Lower leg skin (tissue), 4 donors: ENCODE measurements at regions not wholly inside any gene's neighbourhood (a gene's known extent, or its start where the extent isn't known, plus 50 kb on each side); places are given as distances from the start of the nearest gene placed in this dataset.

Source experiments
- DNase-seq, 2 donors: peaks; one replicate each; pipeline ENCODE4 v3.0.0-alpha.2; 2019; ENCODE audit warnings: low spot score in 2 of 2
- H3K4me3 ChIP-seq: fragments of 200-600 bp; sonication (generic); 2 replicates; pipeline ENCODE4 v1.5.1; 2017; ENCODE audit warnings: mild to moderate bottlenecking, low read depth; ENCODE audit not compliant: poor library complexity, severe bottlenecking
- CTCF ChIP-seq, 3 donors: fragments of 450-650 bp; IDR thresholded peaks; one replicate each; pipeline ENCODE4 v1.5.1; 2016; ENCODE audit warnings: antibody characterized with exemption in 3 of 3, mild to moderate bottlenecking in 3 of 3, moderate library complexity in 2 of 3
- POLR2A ChIP-seq, 2 donors: fragments of 450-650 bp; IDR thresholded peaks; one replicate each; pipeline ENCODE4 v1.6.1; 2016 to 2017; ENCODE audit warnings: antibody characterized with exemption in 2 of 2, mild to moderate bottlenecking in 1 of 2, moderate library complexity in 1 of 2
- WGBS, 2 donors: methylation state at CpG; one replicate each; pipeline ENCODE4 v1.1.5; 2018; 5-methylcytosine and 5-hydroxymethylcytosine counted together
- intact Hi-C: fragments of 100-400 bp; cut with DNase I; formaldehyde crosslinking; loops from one replicate; pipeline ENCODE4 v1.15.0; 2023; ENCODE audit warnings: low total_unique reads

- H3K4me3 ChIP-seq, result no peak overlapping the region
- TF ChIP-seq POLR2A (IDR thresholded peaks at IDR 0.05) (no peak), CTCF (IDR thresholded peaks at IDR 0.05) (no peak)
- 79 to 87% methylated on average over 15 of the region's 15 CpGs for WGBS, 2 donors
- peak in 1 of 2 donors; percentile 63 for DNase-seq
- intact Hi-C loops, result no loop called here
Measured at GRCh38 chr6:169886631-169887227, 135.3 kb downstream of the ERMARD start.

- intact Hi-C loops, result no loop called here
- no peak for TF ChIP-seq POLR2A (IDR thresholded peaks at IDR 0.05)
- no peak for TF ChIP-seq CTCF (IDR thresholded peaks at IDR 0.05)
- peak in 1 of 2 donors; percentile 52 for DNase-seq
- no peak overlapping the region for H3K4me3 ChIP-seq
- 86 to 91% methylated on average over 4 of the region's 4 CpGs for WGBS, 2 donors
Measured at GRCh38 chr6:169885831-169886230, 134.4 kb downstream of the ERMARD start.

GRCh38 chr6:169885131-169885530 is 133.7 kb downstream of the ERMARD start:
- intact Hi-C loops, result no loop called here
- no peak for DNase-seq

GRCh38 chr6:169884158-169884557 is 132.7 kb downstream of the ERMARD start:
- 92 to 93% methylated on average over 5 to 6 of the region's 6 CpGs for WGBS, 2 donors
- TF ChIP-seq POLR2A (IDR thresholded peaks at IDR 0.05) (no peak), CTCF (IDR thresholded peaks at IDR 0.05) (no peak)
- DNase-seq, result peak in 1 of 2 donors; percentile 39
- H3K4me3 ChIP-seq, result no peak overlapping the region
- intact Hi-C loops, result no loop called here

More at GRCh38 chr6:169885131-169885530, 133.7 kb downstream of the ERMARD start:
- no peak overlapping the region for H3K4me3 ChIP-seq
- TF ChIP-seq POLR2A (IDR thresholded peaks at IDR 0.05) (no peak), CTCF (IDR thresholded peaks at IDR 0.05) (no peak)

GRCh38 chr6:169883316-169883715 is 131.9 kb downstream of the ERMARD start:
- DNase-seq, result peak in 1 of 2 donors; percentile 67
- TF ChIP-seq CTCF (IDR thresholded peaks at IDR 0.05), result no peak
- TF ChIP-seq POLR2A (IDR thresholded peaks at IDR 0.05), result no peak
- H3K4me3 ChIP-seq, result no peak overlapping the region
- intact Hi-C loops, result no loop called here
- 90 to 95% methylated on average over 8 to 9 of the region's 10 CpGs for WGBS, 2 donors

GRCh38 chr6:169881976-169882375 is 130.6 kb downstream of the ERMARD start:
- WGBS, 2 donors, result 80 to 84% methylated on average over 13 of the region's 13 CpGs
- DNase-seq, result peak in 1 of 2 donors; percentile 77
- H3K4me3 ChIP-seq, result no peak overlapping the region
- intact Hi-C loops, result no loop called here
- no peak for TF ChIP-seq CTCF (IDR thresholded peaks at IDR 0.05)
- no peak for TF ChIP-seq POLR2A (IDR thresholded peaks at IDR 0.05)
